ENCODE measurements at regions not wholly inside any gene's neighbourhood (a gene's known extent, or its start where the extent isn't known, plus 50 kb on each side); places are given as distances from the start of the nearest gene placed in this dataset.

GRCh38 chr6:120211955-120212792 is 862.6 kb upstream of the MAN1A1 start:
- no peak for DNase-seq

- no peak for DNase-seq
Measured at GRCh38 chr6:120202878-120203277, 853.3 kb upstream of the MAN1A1 start.

- DNase-seq, result no peak
Measured at GRCh38 chr6:120200853-120201252, 851.3 kb upstream of the MAN1A1 start.

- DNase-seq, result no peak
Measured at GRCh38 chr6:120198033-120198432, 848.5 kb upstream of the MAN1A1 start.

- DNase-seq, result no peak
Measured at GRCh38 chr6:120186080-120186479, 836.5 kb upstream of the MAN1A1 start.

- DNase-seq, result no peak
Measured at GRCh38 chr6:120173250-120173649, 823.7 kb upstream of the MAN1A1 start.

- no peak for DNase-seq
Measured at GRCh38 chr6:120164531-120164930, 815.0 kb upstream of the MAN1A1 start.

- DNase-seq, result no peak
Measured at GRCh38 chr6:120157873-120158272, 808.3 kb upstream of the MAN1A1 start.

- no peak for DNase-seq
Measured at GRCh38 chr6:120147071-120147871, 797.7 kb upstream of the MAN1A1 start.

- no peak for DNase-seq
Measured at GRCh38 chr6:120141601-120142000, 792.0 kb upstream of the MAN1A1 start.

- no peak for DNase-seq
Measured at GRCh38 chr6:120137492-120137891, 787.9 kb upstream of the MAN1A1 start.

- no peak for DNase-seq
Measured at GRCh38 chr6:120129228-120129627, 779.7 kb upstream of the MAN1A1 start.

- no peak for DNase-seq
Measured at GRCh38 chr6:120122401-120122800, 772.8 kb upstream of the MAN1A1 start.

GRCh38 chr6:120116343-120116742 is 766.8 kb upstream of the MAN1A1 start:
- DNase-seq, result no peak

GRCh38 chr6:120112980-120113379 is 763.4 kb upstream of the MAN1A1 start:
- DNase-seq, result no peak

- no peak for DNase-seq
Measured at GRCh38 chr6:120111001-120111400, 761.4 kb upstream of the MAN1A1 start.

GRCh38 chr6:120108061-120108795 is 758.7 kb upstream of the MAN1A1 start:
- no peak for DNase-seq

- no peak for DNase-seq
Measured at GRCh38 chr6:120103618-120104017, 754.1 kb upstream of the MAN1A1 start.

- DNase-seq, result no peak
Measured at GRCh38 chr6:120096696-120097260, 747.2 kb upstream of the MAN1A1 start.

- no peak for DNase-seq
Measured at GRCh38 chr6:120083186-120083585, 733.6 kb upstream of the MAN1A1 start.

- DNase-seq, result no peak
Measured at GRCh38 chr6:120077489-120077888, 727.9 kb upstream of the MAN1A1 start.

GRCh38 chr6:120058410-120058809 is 708.8 kb upstream of the MAN1A1 start:
- DNase-seq, result no peak

GRCh38 chr6:120056085-120056484 is 706.5 kb upstream of the MAN1A1 start:
- no peak for DNase-seq

Measured in activated CD4-positive, CD25-positive, alpha-beta regulatory T cell (primary cell).